Activated CD8-positive, alpha-beta T cell treated with anti-CD3 and anti-CD28 coated beads for 36 hours (primary cell): ENCODE measurements at regions not wholly inside any gene's neighbourhood (a gene's known extent, or its start where the extent isn't known, plus 50 kb on each side); places are given as distances from the start of the nearest gene placed in this dataset.

Source experiments
- ATAC-seq: fragments of 200-7000 bp; cut with Tn5 transposase; one replicate; pipeline ENCODE4 v1.10.0; 2021; ENCODE audit warnings: mild to moderate bottlenecking, moderate library complexity
- CTCF ChIA-PET: fragments of 350-600 bp; sonication (Branson Sonifier 250); formaldehyde crosslinking; loops from one replicate; lab custom pipeline; 2021; ENCODE audit warnings: antibody characterized with exemption; lab: Charles Lee
- POLR2A ChIA-PET: fragments of 350-600 bp; sonication (Branson Sonifier 250); formaldehyde crosslinking; loops from one replicate; lab custom pipeline; 2021; ENCODE audit warnings: antibody characterized with exemption; lab: Charles Lee
- DNase-seq: peaks from one replicate; pipeline ENCODE4 v3.0.0-alpha.2; 2020
- H3K27ac Mint-ChIP-seq: one replicate; pipeline ENCODE4 v1.8.0; 2021; ENCODE audit warnings: mild to moderate bottlenecking, mixed read lengths
- H3K27me3 Mint-ChIP-seq: one replicate; pipeline ENCODE4 v1.8.0; 2021; ENCODE audit warnings: mixed read lengths
- H3K36me3 Mint-ChIP-seq: one replicate; pipeline ENCODE4 v1.8.0; 2021; ENCODE audit warnings: low read depth, mixed read lengths
- H3K4me1 Mint-ChIP-seq: one replicate; pipeline ENCODE4 v1.8.0; 2021; ENCODE audit warnings: low read depth, mixed read lengths
- H3K4me3 Mint-ChIP-seq: one replicate; pipeline ENCODE4 v1.8.0; 2021; ENCODE audit warnings: mild to moderate bottlenecking, moderate library complexity, mixed read lengths
- H3K9me3 Mint-ChIP-seq: one replicate; pipeline ENCODE4 v1.8.0; 2021; ENCODE audit warnings: mixed read lengths
- intact Hi-C: fragments of 100-400 bp; cut with micrococcal nuclease; formaldehyde crosslinking; loops from one replicate; pipeline ENCODE4 v1.10.0; 2022
- TF ChIP-seq, protein P1 (sequence below): fragments of 200-600 bp; IDR thresholded peaks from one replicate; pipeline ENCODE4 v1.8.0; 2022; ENCODE audit warnings: antibody characterized with exemption, mild to moderate bottlenecking

DNA sequence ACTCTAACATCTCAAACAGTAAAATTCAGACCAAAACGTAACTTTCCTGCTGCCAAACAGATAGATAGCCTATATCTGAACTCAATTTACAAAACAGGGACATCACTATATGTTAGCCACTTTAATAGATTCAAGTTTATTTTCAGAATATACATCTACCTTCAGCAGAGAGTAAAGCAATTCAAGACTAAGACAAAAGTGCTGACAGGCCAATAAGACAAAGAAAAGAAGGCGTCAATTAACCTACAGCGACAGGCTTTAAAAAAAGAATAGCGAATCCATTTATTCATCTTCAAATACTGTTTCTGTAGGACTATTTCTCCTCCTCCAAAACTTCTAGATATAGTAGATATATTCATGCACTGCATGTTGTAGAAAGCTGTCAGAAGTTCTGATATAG lies 333.0 kb downstream of the GRB14 start:
- no peak overlapping the region for H3K4me3 Mint-ChIP-seq
- DNase-seq: no peak
- ChIA-PET CTCF (no interaction called here), POLR2A (no interaction called here)
- H3K27me3 Mint-ChIP-seq: no peaks in the 10 kb centered on the region
- intact Hi-C loops: no loop called here
- no peak overlapping the region for H3K27ac Mint-ChIP-seq
- peaks cover 14% of the 10 kb centered on the region for H3K9me3 Mint-ChIP-seq
- no peak for ATAC-seq
- TF ChIP-seq, protein P1, sequence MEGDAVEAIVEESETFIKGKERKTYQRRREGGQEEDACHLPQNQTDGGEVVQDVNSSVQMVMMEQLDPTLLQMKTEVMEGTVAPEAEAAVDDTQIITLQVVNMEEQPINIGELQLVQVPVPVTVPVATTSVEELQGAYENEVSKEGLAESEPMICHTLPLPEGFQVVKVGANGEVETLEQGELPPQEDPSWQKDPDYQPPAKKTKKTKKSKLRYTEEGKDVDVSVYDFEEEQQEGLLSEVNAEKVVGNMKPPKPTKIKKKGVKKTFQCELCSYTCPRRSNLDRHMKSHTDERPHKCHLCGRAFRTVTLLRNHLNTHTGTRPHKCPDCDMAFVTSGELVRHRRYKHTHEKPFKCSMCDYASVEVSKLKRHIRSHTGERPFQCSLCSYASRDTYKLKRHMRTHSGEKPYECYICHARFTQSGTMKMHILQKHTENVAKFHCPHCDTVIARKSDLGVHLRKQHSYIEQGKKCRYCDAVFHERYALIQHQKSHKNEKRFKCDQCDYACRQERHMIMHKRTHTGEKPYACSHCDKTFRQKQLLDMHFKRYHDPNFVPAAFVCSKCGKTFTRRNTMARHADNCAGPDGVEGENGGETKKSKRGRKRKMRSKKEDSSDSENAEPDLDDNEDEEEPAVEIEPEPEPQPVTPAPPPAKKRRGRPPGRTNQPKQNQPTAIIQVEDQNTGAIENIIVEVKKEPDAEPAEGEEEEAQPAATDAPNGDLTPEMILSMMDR: no peak
- no peaks in the 10 kb centered on the region for H3K4me1 Mint-ChIP-seq
- no peaks in the 10 kb centered on the region for H3K36me3 Mint-ChIP-seq

DNA sequence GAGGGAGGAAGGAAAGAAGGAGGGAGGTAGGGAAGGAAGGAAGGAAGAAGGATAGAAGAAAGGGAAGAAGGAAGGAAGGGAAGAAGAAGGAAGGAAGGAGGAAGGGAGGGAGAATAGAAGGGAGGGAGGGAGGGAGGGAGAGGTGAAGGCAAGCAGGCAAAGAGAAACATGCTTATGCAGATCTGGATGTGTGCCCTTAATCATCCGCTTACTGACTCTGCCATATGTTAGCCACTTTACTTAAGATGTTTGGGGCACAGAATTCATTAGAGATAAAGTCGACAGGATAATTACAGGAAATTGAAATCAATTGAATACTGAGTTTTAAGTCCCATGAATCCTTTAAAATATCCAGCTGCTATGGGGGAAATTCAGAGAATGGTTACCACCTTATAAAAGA lies 334.2 kb downstream of the GRB14 start:
- TF ChIP-seq, protein P1: no peak
- ChIA-PET POLR2A (no interaction called here), CTCF (no interaction called here)
- Mint-ChIP-seq H3K9me3 (peaks cover 16% of the 10 kb centered on the region), H3K4me3 (no peak overlapping the region), H3K27me3 (no peaks in the 10 kb centered on the region), H3K36me3 (no peaks in the 10 kb centered on the region), H3K4me1 (no peaks in the 10 kb centered on the region), H3K27ac (no peak overlapping the region)
- intact Hi-C loops: no loop called here
- DNase-seq: no peak
- no peak for ATAC-seq

DNA sequence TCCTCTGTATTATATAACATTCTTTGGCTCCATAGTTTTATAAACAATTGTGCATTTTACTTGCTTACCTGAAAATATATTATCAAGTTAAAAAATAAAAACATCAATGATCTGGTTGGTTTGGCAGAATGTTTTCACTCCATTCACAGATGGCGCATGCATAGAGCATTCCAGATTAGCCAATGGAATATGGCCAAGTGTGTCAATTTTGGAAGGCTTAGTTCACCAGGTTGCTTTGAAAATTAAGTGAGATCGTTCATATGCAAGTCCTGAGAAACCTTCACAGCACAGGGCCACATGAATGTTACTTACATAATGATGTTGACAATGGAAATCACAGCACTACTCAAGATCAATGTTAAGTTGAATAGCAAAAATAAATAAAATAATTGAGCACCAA lies 335.7 kb downstream of the GRB14 start:
- DNase-seq: no peak
- H3K27ac Mint-ChIP-seq: no peak overlapping the region
- TF ChIP-seq, protein P1: no peak
- POLR2A ChIA-PET: no interaction called here
- no peaks in the 10 kb centered on the region for H3K36me3 Mint-ChIP-seq
- no peak overlapping the region for H3K4me3 Mint-ChIP-seq
- H3K4me1 Mint-ChIP-seq: no peaks in the 10 kb centered on the region
- no peaks in the 10 kb centered on the region for H3K27me3 Mint-ChIP-seq
- CTCF ChIA-PET: no interaction called here
- H3K9me3 Mint-ChIP-seq: peaks cover 11% of the 10 kb centered on the region
- intact Hi-C loops: no loop called here
- no peak for ATAC-seq

DNA sequence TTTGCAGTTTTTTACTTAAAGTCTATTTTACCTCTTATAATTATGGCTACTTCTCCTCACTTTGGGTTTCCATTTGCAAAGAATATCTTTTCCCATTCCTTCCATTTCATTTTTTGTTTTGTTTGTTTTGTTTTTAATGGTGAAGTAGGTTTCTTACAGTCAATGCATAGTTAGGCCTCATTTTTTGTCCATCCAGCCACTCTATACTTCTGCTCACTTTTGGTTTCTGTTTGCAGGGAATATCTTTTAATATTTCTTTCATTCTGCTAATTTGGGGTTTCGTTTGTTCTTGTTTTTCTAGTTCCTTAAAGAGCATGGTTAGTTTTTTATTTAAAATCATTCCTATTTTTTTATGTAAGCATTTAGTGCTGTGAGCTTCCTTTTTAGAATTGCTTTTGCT lies 339.4 kb downstream of the GRB14 start:
- intact Hi-C loops: no loop called here
- H3K27ac Mint-ChIP-seq: no peak overlapping the region
- DNase-seq: no peak
- ATAC-seq: no peak
- CTCF ChIA-PET: no interaction called here
- no peaks in the 10 kb centered on the region for H3K4me1 Mint-ChIP-seq
- peaks cover 3% of the 10 kb centered on the region for H3K9me3 Mint-ChIP-seq
- no peaks in the 10 kb centered on the region for H3K36me3 Mint-ChIP-seq
- H3K27me3 Mint-ChIP-seq: no peaks in the 10 kb centered on the region
- POLR2A ChIA-PET: no interaction called here
- no peak overlapping the region for H3K4me3 Mint-ChIP-seq
- TF ChIP-seq, protein P1: no peak

DNA sequence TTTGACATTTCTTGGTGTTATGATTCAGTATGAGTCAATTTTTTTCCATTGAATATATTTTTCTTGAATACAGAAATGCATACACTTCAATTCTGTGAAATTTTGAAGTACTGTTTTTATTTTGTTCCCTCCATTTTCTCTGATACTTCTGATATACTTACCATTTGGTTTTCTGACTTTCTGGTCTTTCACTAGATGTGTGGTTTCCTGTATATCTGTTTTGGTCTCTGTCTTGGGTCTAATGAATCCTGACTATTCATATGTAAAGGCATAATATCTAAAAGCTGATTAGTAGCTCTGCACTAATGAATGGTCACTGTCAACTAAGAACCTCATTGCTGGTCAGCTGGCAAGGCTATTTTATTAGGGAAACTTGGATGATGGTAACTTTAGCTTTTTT lies 345.6 kb downstream of the GRB14 start:
- ChIA-PET CTCF (no interaction called here), POLR2A (no interaction called here)
- H3K36me3 Mint-ChIP-seq: no peaks in the 10 kb centered on the region
- TF ChIP-seq, protein P1: no peak
- H3K4me1 Mint-ChIP-seq: no peaks in the 10 kb centered on the region
- ATAC-seq: no peak
- intact Hi-C loops: no loop called here
- no peaks in the 10 kb centered on the region for H3K27me3 Mint-ChIP-seq
- DNase-seq: no peak
- no peak overlapping the region for H3K27ac Mint-ChIP-seq
- peaks cover 3% of the 10 kb centered on the region for H3K9me3 Mint-ChIP-seq
- no peak overlapping the region for H3K4me3 Mint-ChIP-seq
